GM12892 (cell line): ENCODE measurements at regions not wholly inside any gene's neighbourhood (a gene's known extent, or its start where the extent isn't known, plus 50 kb on each side); places are given as distances from the start of the nearest gene placed in this dataset.

Experiments
- POLR2A ChIP-seq: IDR thresholded peaks from 2 replicates; pipeline ENCODE4 v1.6.1; 2011; ENCODE audit warnings: low read depth, low read length, control low read depth
- TAF1 ChIP-seq: IDR thresholded peaks from 2 replicates; pipeline ENCODE4 v1.6.1; 2011; ENCODE audit warnings: low read depth, mild to moderate bottlenecking, control low read depth, low read length, borderline replicate concordance

GRCh38 chr14:71489742-71490141, 442.5 kb upstream of the RGS6 start:
- TF ChIP-seq TAF1 (no peak), POLR2A (no peak)
